HG03045 (cell line): ENCODE measurements at regions not wholly inside any gene's neighbourhood (a gene's known extent, or its start where the extent isn't known, plus 50 kb on each side); places are given as distances from the start of the nearest gene placed in this dataset.
"Not testable (repeated sequence)": the region's sequence is repeated elsewhere in the genome, so short reads cannot be mapped to it uniquely, and the experiment has no call there.

Experiments used
- ATAC-seq: cut with Tn5 transposase; IDR thresholded peaks from one replicate; pipeline ENCODE4 v1.9.1; 2021; ENCODE audit warnings: mild to moderate bottlenecking, moderate library complexity; ENCODE audit not compliant: unreplicated experiment

- no peak for ATAC-seq
Measured at GRCh38 chr3:164927728-164928127, 150.6 kb downstream of the SI start.

- no peak for ATAC-seq
Measured at GRCh38 chr3:164918905-164919304, 159.4 kb downstream of the SI start.

GRCh38 chr3:164912916-164913315, 165.4 kb downstream of the SI start:
- ATAC-seq = no peak

GRCh38 chr3:164903820-164904451, 174.4 kb downstream of the SI start:
- no peak for ATAC-seq

GRCh38 chr3:164897342-164897741, 181.0 kb downstream of the SI start:
- no peak for ATAC-seq

- ATAC-seq = no peak
Measured at GRCh38 chr3:164890061-164890460, 188.2 kb downstream of the SI start.

GRCh38 chr3:164883171-164883570, 195.1 kb downstream of the SI start:
- no peak for ATAC-seq

- ATAC-seq = no peak
Measured at GRCh38 chr3:164879201-164879600, 199.1 kb downstream of the SI start.

- ATAC-seq = no peak
Measured at GRCh38 chr3:164864454-164864853, 213.8 kb downstream of the SI start.

- ATAC-seq = no peak
Measured at GRCh38 chr3:164852866-164853265, 225.4 kb downstream of the SI start.

GRCh38 chr3:164851905-164852304, 226.4 kb downstream of the SI start:
- no peak for ATAC-seq

GRCh38 chr3:164851204-164851603, 227.1 kb downstream of the SI start:
- no peak for ATAC-seq

- no peak for ATAC-seq
Measured at GRCh38 chr3:164848923-164849322, 229.4 kb downstream of the SI start.

GRCh38 chr3:164845739-164846138, 232.6 kb downstream of the SI start:
- no peak for ATAC-seq

- no peak for ATAC-seq
Measured at GRCh38 chr3:164832216-164832615, 246.1 kb downstream of the SI start.

GRCh38 chr3:164818318-164818717, 260.0 kb downstream of the SI start:
- no peak for ATAC-seq

GRCh38 chr3:164814106-164814505, 264.2 kb downstream of the SI start:
- ATAC-seq = no peak

GRCh38 chr3:164812042-164812441, 266.3 kb downstream of the SI start:
- ATAC-seq = no peak

- no peak for ATAC-seq
Measured at GRCh38 chr3:164806188-164806587, 272.1 kb downstream of the SI start.

GRCh38 chr3:164794099-164794498, 284.2 kb downstream of the SI start:
- ATAC-seq = no peak

GRCh38 chr3:164791263-164791662, 287.0 kb downstream of the SI start:
- ATAC-seq = no peak

GRCh38 chr3:164784407-164784806, 293.9 kb downstream of the SI start:
- ATAC-seq = not testable (repeated sequence)

GRCh38 chr3:164781755-164782154, 296.5 kb downstream of the SI start:
- no peak for ATAC-seq
